Thymus (tissue), 11 donors: ENCODE measurements at regions not wholly inside any gene's neighbourhood (a gene's known extent, or its start where the extent isn't known, plus 50 kb on each side); places are given as distances from the start of the nearest gene placed in this dataset.

ENCODE experiments used
- DNase-seq, 9 donors: peaks; one replicate each; pipeline ENCODE4 v3.0.0-alpha.2; 2013; ENCODE audit warnings: low spot score in 9 of 9, low read depth in 6 of 9, missing footprints in 1 of 9
- H3K27ac ChIP-seq, 2 donors: one replicate each; pipeline ENCODE4 v1.5.1; 2013; ENCODE audit warnings: control low read depth in 1 of 2, low read depth in 1 of 2, low read length in 1 of 2, mild to moderate bottlenecking in 1 of 2, moderate library complexity in 1 of 2
- H3K27me3 ChIP-seq, 2 donors: one replicate each; pipeline ENCODE4 v1.5.1; 2013; ENCODE audit warnings: low read length in 1 of 2; ENCODE audit not compliant: control insufficient read depth in 2 of 2, insufficient read depth in 1 of 2
- H3K36me3 ChIP-seq, 2 donors: one replicate each; pipeline ENCODE4 v1.5.1; 2013; ENCODE audit warnings: low read length in 1 of 2, mild to moderate bottlenecking in 1 of 2, moderate library complexity in 1 of 2; ENCODE audit not compliant: control insufficient read depth in 2 of 2, insufficient read depth in 2 of 2
- H3K4me1 ChIP-seq, 2 donors: one replicate each; pipeline ENCODE4 v1.5.1; 2013; ENCODE audit warnings: low read length in 2 of 2; ENCODE audit not compliant: control insufficient read depth in 2 of 2, insufficient read depth in 2 of 2
- H3K4me3 ChIP-seq, 2 donors: one replicate each; pipeline ENCODE4 v1.5.1; 2013; ENCODE audit warnings: low read length in 2 of 2, control low read depth in 1 of 2, mild to moderate bottlenecking in 1 of 2
- H3K9me3 ChIP-seq, 2 donors: one replicate each; pipeline ENCODE4 v1.5.1; 2013; ENCODE audit warnings: low read length in 1 of 2, mild to moderate bottlenecking in 1 of 2; ENCODE audit not compliant: control insufficient read depth in 2 of 2, insufficient read depth in 1 of 2
- WGBS: extraction: QIAGEN DNeasy Blood & Tissue Kit; methylation state at CpG from one replicate; pipeline ENCODE4 v1.1.7; 2013; 5-methylcytosine and 5-hydroxymethylcytosine counted together
- donor health status: healthy.

GRCh38 chr7:63029207-63029522 lies 969.5 kb upstream of the ZNF722 start:
- WGBS, result 55% methylated on average over 3 of the region's 3 CpGs
- Histone ChIP-seq H3K36me3 (no peaks in the 10 kb centered on the region), H3K27ac (no peak overlapping the region), H3K4me1 (no peaks in the 10 kb centered on the region), H3K9me3 (peaks cover 9 to 30% of the 10 kb centered on the region in 2 donors), H3K27me3 (no peaks in the 10 kb centered on the region), H3K4me3 (no peak overlapping the region)
- no peak for DNase-seq

- Histone ChIP-seq H3K27ac (no peak overlapping the region), H3K36me3 (no peaks in the 10 kb centered on the region), H3K4me1 (no peaks in the 10 kb centered on the region), H3K27me3 (no peaks in the 10 kb centered on the region), H3K4me3 (no peak overlapping the region), H3K9me3 (peaks cover 3 to 22% of the 10 kb centered on the region in 2 donors)
- 81% methylated on average over 13 of the region's 13 CpGs for whole genome bisulfite sequencing
- DNase-seq, result no peak
Measured at GRCh38 chr7:63030061-63030460, 968.6 kb upstream of the ZNF722 start.

GRCh38 chr7:63031838-63032436 lies 966.7 kb upstream of the ZNF722 start:
- no peak for DNase-seq
- 84% methylated on average over 16 of the region's 16 CpGs for WGBS
- no peak overlapping the region for H3K4me3 ChIP-seq
- no peaks in the 10 kb centered on the region for H3K36me3 ChIP-seq
- H3K27me3 ChIP-seq, result no peaks in the 10 kb centered on the region
- H3K9me3 ChIP-seq, result peaks cover 2 to 28% of the 10 kb centered on the region in 2 donors
- no peaks in the 10 kb centered on the region for H3K4me1 ChIP-seq
- no peak overlapping the region for H3K27ac ChIP-seq

GRCh38 chr7:63037242-63037641 lies 961.4 kb upstream of the ZNF722 start:
- no peak for DNase-seq
- Histone ChIP-seq H3K27ac (no peak overlapping the region), H3K4me3 (no peak overlapping the region), H3K4me1 (no peaks in the 10 kb centered on the region), H3K27me3 (no peaks in the 10 kb centered on the region), H3K36me3 (no peaks in the 10 kb centered on the region), H3K9me3 (peaks cover 13 to 64% of the 10 kb centered on the region in 2 donors)
- WGBS, result 73% methylated on average over 6 of the region's 6 CpGs

- H3K36me3 ChIP-seq, result no peaks in the 10 kb centered on the region
- DNase-seq, result no peak
- H3K4me3 ChIP-seq, result no peak overlapping the region
- no peaks in the 10 kb centered on the region for H3K27me3 ChIP-seq
- no peaks in the 10 kb centered on the region for H3K4me1 ChIP-seq
- peaks cover 17 to 79% of the 10 kb centered on the region in 2 donors for H3K9me3 ChIP-seq
- no peak overlapping the region for H3K27ac ChIP-seq
- 89% methylated on average over 4 of the region's 4 CpGs for WGBS
Measured at GRCh38 chr7:63038987-63039386, 959.7 kb upstream of the ZNF722 start.

GRCh38 chr7:63039882-63040281 lies 958.8 kb upstream of the ZNF722 start:
- no peaks in the 10 kb centered on the region for H3K27me3 ChIP-seq
- no peaks in the 10 kb centered on the region for H3K36me3 ChIP-seq
- H3K9me3 ChIP-seq, result peaks cover 19 to 88% of the 10 kb centered on the region in 2 donors
- DNase-seq, result no peak
- no peak overlapping the region for H3K27ac ChIP-seq
- no peak overlapping the region for H3K4me3 ChIP-seq
- 91% methylated on average over 8 of the region's 8 CpGs for WGBS
- H3K4me1 ChIP-seq, result no peaks in the 10 kb centered on the region

GRCh38 chr7:63040336-63040735 lies 958.3 kb upstream of the ZNF722 start:
- H3K9me3 ChIP-seq, result peaks cover 19 to 87% of the 10 kb centered on the region in 2 donors
- no peaks in the 10 kb centered on the region for H3K4me1 ChIP-seq
- 82% methylated on average over 12 of the region's 12 CpGs for WGBS
- DNase-seq, result no peak
- H3K4me3 ChIP-seq, result no peak overlapping the region
- H3K27ac ChIP-seq, result no peak overlapping the region
- H3K36me3 ChIP-seq, result no peaks in the 10 kb centered on the region
- no peaks in the 10 kb centered on the region for H3K27me3 ChIP-seq

GRCh38 chr7:63040966-63041610 lies 957.6 kb upstream of the ZNF722 start:
- Histone ChIP-seq H3K27me3 (no peaks in the 10 kb centered on the region), H3K9me3 (peaks cover 19 to 88% of the 10 kb centered on the region in 2 donors), H3K36me3 (no peaks in the 10 kb centered on the region), H3K27ac (no peak overlapping the region), H3K4me3 (no peak overlapping the region), H3K4me1 (no peaks in the 10 kb centered on the region)
- WGBS, result 82% methylated on average over 12 of the region's 12 CpGs
- no peak for DNase-seq

GRCh38 chr7:63041786-63042185 lies 956.9 kb upstream of the ZNF722 start:
- 83% methylated on average over 3 of the region's 3 CpGs for WGBS
- no peaks in the 10 kb centered on the region for H3K4me1 ChIP-seq
- no peak overlapping the region for H3K4me3 ChIP-seq
- peaks cover 21 to 89% of the 10 kb centered on the region in 2 donors for H3K9me3 ChIP-seq
- H3K36me3 ChIP-seq, result no peaks in the 10 kb centered on the region
- no peak for DNase-seq
- no peak overlapping the region for H3K27ac ChIP-seq
- H3K27me3 ChIP-seq, result no peaks in the 10 kb centered on the region
